ENCODE measurements at regions not wholly inside any gene's neighbourhood (a gene's known extent, or its start where the extent isn't known, plus 50 kb on each side); places are given as distances from the start of the nearest gene placed in this dataset.
"Not testable (repeated sequence)": the region's sequence is repeated elsewhere in the genome, so short reads cannot be mapped to it uniquely, and the experiment has no call there.

DNA sequence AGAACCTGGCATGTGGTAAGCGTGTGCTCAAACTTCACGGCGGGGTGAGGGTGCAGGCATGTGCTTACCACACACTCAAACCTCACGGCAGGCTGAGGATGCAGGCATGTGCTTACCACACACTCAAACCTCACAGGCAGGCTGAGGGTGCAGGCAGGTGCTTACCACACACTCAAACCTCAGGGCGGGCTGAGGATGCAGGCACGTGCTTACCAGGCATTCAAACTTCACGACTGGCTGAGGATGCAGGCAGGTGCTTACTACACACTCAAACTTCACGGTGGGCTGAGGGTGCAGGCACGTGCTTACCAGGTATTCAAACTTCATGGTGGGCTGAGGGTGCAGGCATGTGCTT, 105.0 kb upstream of the ALKAL2 start:
- TF ChIP-seq, protein P1, sequence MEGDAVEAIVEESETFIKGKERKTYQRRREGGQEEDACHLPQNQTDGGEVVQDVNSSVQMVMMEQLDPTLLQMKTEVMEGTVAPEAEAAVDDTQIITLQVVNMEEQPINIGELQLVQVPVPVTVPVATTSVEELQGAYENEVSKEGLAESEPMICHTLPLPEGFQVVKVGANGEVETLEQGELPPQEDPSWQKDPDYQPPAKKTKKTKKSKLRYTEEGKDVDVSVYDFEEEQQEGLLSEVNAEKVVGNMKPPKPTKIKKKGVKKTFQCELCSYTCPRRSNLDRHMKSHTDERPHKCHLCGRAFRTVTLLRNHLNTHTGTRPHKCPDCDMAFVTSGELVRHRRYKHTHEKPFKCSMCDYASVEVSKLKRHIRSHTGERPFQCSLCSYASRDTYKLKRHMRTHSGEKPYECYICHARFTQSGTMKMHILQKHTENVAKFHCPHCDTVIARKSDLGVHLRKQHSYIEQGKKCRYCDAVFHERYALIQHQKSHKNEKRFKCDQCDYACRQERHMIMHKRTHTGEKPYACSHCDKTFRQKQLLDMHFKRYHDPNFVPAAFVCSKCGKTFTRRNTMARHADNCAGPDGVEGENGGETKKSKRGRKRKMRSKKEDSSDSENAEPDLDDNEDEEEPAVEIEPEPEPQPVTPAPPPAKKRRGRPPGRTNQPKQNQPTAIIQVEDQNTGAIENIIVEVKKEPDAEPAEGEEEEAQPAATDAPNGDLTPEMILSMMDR (conservative IDR thresholded peaks at IDR 0.05; ENCODE audit: low read depth) = no peak
- H3K27ac ChIP-seq = no peak overlapping the region
- POLR2A ChIA-PET (ENCODE audit: low non-redundant PET) = no interaction called here
- DNase-seq (ENCODE audit: low spot score) = no peak
- CTCF ChIA-PET = no interaction called here

DNA sequence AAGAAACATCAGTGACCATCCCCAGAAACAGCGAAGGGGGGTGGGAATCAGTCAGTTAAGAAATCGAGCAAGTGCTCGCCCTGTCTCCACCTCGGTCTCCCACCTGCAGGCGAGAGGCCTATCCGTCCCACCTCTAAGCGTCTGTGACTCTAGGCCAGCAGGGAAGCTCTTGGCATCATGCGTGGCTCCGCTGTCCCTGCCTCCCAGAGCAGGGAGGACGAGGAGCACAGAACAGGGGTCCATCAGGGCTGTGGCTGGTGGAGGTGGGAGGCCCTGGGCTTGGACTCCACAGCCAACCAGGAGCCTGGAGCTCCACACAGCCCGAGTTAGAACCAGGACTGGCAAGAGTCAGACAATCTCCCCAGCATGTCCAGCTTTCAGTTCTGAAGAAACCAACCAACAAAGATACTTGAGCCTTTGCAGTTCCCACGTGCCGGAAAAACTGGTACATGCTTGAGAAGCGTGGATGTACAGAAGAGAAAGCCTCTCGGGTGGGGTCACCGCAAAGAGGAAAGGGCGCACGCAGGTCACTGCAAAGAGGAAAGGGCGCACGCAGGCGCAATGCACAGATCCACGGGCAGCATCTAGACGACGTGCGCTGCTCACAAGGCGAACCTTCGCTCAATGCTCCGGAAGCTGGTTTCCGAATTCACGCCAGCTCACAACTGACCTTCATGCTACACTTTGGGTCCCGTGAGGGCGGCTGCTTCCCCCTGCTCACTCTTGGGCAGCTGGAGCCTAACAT, 104.5 kb upstream of the ALKAL2 start:
- TF ChIP-seq, protein P1 (conservative IDR thresholded peaks at IDR 0.05; ENCODE audit: low read depth) = no peak
- ChIA-PET POLR2A (ENCODE audit: low non-redundant PET) (no interaction called here), CTCF (no interaction called here)
- no peak for DNase-seq (ENCODE audit: low spot score)
- peak overlapping the region; percentile 72 for H3K27ac ChIP-seq

DNA sequence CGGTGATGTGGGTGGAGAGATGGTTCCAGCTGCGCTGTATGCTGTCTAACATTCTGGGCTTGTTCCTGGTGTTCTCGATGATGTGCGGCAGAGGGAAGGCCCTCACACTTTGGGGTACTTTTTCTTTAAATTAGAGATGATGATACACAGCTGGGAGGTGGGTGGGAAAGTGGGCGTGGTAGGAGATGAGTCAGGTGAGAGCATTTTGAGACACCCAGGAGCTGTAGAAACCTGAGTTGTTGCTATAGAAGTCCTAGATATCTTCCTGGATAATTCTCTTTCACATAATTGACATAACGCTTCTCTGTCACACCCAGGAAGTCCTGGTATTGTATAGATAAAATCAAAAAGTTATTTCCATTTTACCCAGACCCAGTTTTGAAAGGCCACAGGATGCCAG, 103.8 kb upstream of the ALKAL2 start:
- TF ChIP-seq, protein P1 (conservative IDR thresholded peaks at IDR 0.05; ENCODE audit: low read depth) = no peak
- CTCF ChIA-PET = no interaction called here
- POLR2A ChIA-PET (ENCODE audit: low non-redundant PET) = no interaction called here
- DNase-seq (ENCODE audit: low spot score) = peak; percentile 31
- peak overlapping the region; percentile 72 for H3K27ac ChIP-seq

DNA sequence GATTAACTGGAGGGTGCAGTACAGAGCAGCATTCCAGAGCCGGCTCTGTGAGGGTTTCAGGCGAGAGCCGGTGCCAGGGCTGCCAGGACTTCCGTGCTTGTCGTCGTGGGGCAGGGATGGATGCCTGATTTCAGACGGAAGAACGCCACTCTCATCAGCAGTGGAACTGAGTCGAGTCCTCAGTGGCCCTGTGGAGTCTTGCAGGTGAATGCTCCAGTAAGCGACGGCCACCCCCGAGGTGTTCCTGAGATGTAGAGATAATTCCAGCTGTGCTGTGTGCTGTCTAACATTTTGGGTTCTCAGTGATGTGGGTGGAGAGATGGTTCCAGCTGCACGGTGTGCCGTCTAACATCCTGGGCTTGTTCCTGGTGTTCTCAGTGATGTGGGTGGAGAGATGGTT, 103.1 kb upstream of the ALKAL2 start:
- DNase-seq (ENCODE audit: low spot score) = no peak
- CTCF ChIA-PET = no interaction called here
- TF ChIP-seq, protein P1 (conservative IDR thresholded peaks at IDR 0.05; ENCODE audit: low read depth) = no peak
- H3K27ac ChIP-seq = no peak overlapping the region
- POLR2A ChIA-PET (ENCODE audit: low non-redundant PET) = no interaction called here

DNA sequence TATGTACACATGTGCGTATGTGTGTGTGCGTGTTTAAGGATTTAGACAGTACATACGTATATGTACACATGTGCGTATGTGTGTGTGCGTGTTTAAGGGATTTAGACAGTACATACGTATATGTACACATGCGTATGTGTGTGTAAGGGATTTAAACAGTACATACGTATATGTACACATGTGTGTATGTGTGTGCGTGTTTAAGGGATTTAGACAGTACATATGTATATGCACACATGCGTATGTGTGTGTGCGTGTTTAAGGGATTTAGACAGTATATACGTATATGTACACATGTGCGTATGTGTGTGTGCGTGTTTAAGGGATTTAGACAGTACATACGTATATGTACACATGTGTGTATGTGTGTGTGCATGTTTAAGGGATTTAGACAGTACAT, 102.1 kb upstream of the ALKAL2 start:
- DNase-seq (ENCODE audit: low spot score); POLR2A ChIA-PET (ENCODE audit: low non-redundant PET); CTCF ChIA-PET; H3K27ac ChIP-seq: not testable (repeated sequence)

DNA sequence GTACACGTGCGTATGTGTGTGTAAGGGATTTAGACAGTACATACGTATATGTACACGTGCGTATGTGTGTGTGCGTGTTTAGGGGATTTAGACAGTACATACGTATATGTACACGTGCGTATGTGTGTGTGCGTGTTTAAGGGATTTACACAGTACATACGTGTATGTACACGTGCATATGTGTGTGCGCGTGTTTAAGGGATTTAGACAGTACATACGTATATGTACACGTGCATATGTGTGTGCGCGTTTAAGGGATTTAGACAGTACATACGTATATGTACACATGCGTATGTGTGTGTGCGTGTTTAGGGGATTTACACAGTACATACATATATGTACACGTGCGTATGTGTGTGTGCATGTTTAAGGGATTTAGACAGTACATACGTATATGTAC, 100.9 kb upstream of the ALKAL2 start:
- POLR2A ChIA-PET (ENCODE audit: low non-redundant PET); DNase-seq (ENCODE audit: low spot score); CTCF ChIA-PET; H3K27ac ChIP-seq: not testable (repeated sequence)

DNA sequence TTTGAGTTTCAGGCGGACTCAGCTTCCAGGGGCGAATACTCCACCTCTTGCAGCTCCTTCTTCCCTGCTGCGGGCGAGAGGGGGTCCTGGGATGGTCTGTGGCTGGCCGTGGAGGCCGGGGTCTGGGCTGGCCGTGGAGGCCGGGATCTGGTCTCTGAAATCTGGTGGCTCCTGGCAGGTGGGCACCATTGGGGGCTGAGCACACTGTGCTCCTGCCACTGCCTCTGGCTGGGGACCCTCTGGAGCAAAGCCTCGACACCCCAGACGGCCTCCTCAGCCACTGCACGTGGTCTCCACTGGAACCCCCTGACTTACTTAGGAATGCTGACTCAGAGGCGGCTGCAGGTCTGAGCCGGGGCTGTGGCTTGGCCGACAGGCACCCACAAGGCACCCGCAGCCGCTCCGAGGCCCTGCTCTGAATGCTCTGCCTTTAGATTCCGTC, 100.1 kb upstream of the ALKAL2 start:
- TF ChIP-seq, protein P1 (conservative IDR thresholded peaks at IDR 0.05; ENCODE audit: low read depth) = no peak
- DNase-seq (ENCODE audit: low spot score) = no peak
- no peak overlapping the region for H3K27ac ChIP-seq
- CTCF ChIA-PET = no interaction called here
- POLR2A ChIA-PET (ENCODE audit: low non-redundant PET) = no interaction called here
